NCI-H526 treated with DMSO at 0.1 percent for 48 hours (cell line): ENCODE measurements at regions not wholly inside any gene's neighbourhood (a gene's known extent, or its start where the extent isn't known, plus 50 kb on each side); places are given as distances from the start of the nearest gene placed in this dataset.
"Not testable (repeated sequence)": the region's sequence is repeated elsewhere in the genome, so short reads cannot be mapped to it uniquely, and the experiment has no call there.

Source experiments
- DNase-seq: peaks from one replicate; lab custom pipeline; 2025; lab: John Stamatoyannopoulos, UW

DNA sequence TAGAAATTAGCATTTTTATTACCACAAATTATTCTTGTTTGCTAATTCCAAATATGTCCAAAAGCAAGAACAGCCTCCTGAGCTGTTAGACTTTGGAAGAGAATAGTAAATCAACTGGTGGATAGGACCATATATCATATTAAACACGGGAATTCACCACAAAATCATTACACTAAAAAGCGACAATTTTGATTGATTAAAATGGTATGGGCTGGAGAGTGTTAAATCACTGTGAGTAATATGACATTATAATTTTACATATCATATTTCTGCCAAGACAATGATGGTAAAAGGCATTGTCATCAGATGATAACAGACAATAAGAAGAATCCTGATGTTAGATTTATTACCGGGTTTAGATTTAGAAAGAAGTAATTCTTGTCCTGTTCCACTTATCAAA is 107.2 kb upstream of the ARRDC3 start:
- no peak for DNase-seq

DNA sequence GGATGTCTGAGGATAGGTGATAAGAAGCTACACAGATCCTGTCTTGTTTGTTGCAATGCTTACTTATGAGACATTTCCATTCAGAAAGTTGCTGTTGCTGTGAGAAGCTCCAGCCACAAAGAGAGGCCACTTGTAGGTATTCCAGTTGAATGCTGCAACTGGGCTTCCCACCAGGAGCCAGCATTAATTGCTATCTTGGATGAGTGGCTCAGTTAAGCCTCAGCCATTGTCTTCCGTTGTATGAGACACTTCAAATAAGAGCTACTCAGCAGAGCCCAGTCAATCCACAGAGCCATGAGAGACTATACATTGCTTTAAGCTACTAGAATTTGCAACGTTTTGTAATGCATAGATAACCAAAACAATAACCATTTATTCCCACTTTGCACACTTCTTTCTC is 104.3 kb upstream of the ARRDC3 start:
- no peak for DNase-seq

DNA sequence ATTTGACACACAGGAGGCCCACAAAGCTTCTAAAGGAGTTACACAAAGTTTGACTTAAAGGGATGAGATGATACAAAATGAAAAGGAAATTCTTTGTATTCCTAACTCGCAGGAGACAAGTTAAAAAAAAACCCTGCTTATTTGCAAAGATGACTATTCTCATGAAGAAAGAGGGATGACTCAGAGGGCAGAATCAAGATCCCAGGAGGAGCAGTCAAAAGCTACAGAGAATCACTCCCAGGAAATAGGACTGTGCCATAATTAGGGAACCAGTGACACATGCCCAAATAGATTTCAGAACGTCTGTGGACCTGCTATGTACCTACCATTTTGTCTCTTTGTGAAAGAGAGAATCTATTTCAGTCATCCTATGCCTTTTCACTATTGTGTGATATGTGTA is 103.5 kb upstream of the ARRDC3 start:
- DNase-seq, result no peak

DNA sequence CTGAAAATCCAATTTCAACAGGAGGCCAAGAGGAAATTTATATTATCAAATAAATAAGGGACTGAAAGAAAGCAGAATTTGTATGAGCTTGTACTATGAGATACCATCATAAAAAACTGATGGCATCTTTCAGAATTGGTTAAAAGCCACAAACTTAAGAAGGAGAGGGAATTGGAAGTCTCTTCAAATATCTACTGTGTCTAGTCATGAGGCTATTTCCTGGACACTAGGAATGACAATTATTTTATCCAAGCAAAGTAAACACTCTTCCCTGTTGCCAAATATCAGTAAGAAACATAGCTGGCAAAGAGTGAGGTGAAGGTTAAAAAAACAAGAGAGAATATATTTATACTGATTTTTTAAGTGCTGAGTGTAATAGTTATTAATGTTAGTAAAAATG is 101.5 kb upstream of the ARRDC3 start:
- DNase-seq, result no peak

DNA sequence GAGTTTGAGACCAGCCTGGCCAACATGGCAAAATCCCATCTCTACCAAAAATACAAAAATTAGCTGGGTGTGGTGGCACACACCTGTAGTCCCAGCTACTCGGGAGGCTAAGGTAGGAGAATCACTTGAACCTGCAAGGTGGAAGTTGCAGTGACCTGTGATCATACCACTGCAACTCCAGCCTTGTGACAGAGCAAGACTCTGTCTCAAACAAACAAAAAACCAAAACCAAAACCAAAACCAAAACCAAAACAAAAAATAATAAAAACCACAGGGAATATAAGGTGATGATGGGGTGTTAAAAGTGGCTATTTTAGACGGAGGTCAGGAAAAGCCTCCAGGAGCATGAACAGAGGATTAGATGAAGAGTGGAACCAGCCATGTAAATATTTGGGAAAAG is 96.3 kb upstream of the ARRDC3 start:
- DNase-seq, result not testable (repeated sequence)

DNA sequence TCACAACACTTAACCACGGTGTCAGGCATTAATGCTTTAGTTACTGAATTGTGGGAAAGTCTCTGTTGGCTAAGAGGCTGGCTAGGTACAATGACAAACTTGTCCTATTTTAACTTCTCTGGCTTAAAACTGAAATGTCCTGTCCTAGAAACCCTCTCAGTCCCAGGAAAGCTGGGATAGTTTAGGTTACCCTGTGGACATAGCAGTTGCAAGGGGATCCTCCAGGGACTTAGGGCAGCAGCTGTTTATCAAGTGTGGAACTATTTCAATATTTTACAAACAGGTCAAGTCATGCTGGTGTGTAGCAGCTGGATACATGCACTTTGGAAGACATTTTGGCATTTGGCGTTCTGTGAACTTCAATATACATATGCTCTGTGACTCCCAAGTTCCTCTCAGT is 95.0 kb upstream of the ARRDC3 start:
- no peak for DNase-seq

DNA sequence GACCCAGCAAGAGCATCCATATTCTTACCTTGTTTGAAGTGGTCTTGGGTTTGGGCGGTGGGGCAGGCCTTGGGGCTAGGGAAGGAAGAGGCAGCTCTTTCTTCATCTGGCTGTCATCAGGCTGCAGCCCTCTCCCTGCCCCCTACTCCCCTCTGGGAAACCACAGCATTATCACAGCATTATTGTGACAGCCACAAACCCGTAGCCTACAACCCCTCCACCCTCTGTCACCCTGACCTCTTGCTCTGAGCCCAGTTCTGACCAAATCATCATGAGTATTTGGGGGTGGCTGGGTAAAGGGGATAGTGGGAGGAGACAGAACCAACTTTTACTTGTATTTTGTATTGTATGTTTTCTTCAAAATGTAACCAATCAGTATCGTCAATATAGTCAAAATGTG is 94.3 kb upstream of the ARRDC3 start:
- DNase-seq, result no peak

DNA sequence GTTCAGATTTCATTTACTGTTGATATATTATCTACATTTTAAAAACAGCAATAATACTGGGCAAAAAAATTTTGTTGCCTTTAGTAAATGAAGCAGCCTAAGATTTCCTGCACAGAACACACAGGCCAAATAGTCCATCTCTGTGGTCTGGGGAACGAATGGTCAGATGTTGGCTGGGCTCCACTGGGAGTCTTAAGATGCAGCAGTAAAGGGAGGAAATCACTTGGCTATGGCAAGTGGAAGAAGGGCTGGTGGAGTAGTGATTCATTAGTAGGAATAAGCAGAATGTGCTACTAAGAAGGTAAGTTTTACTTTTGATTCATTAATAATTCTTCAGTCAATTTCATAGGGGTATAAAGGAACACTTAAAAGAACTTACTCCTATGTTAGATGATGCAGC is 91.1 kb upstream of the ARRDC3 start:
- no peak for DNase-seq

DNA sequence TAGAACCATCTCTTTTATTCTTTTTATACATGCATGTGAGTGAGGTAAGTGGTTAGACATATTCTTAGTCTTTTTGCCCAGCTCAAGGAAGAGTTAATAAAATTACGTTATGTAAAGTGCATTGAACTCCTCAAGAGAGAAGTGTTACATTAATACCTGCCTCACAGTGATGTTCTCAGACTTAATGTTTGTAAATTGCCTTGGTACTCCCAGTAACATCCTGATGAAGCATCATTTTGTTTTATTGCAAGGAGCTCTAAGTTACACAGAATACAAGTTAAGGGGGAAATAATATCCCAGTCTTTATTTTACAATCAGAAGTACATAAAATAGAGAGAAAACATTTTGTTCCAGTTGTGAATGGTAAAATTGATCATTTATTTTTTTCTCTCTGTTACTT is 89.5 kb upstream of the ARRDC3 start:
- DNase-seq, result no peak

DNA sequence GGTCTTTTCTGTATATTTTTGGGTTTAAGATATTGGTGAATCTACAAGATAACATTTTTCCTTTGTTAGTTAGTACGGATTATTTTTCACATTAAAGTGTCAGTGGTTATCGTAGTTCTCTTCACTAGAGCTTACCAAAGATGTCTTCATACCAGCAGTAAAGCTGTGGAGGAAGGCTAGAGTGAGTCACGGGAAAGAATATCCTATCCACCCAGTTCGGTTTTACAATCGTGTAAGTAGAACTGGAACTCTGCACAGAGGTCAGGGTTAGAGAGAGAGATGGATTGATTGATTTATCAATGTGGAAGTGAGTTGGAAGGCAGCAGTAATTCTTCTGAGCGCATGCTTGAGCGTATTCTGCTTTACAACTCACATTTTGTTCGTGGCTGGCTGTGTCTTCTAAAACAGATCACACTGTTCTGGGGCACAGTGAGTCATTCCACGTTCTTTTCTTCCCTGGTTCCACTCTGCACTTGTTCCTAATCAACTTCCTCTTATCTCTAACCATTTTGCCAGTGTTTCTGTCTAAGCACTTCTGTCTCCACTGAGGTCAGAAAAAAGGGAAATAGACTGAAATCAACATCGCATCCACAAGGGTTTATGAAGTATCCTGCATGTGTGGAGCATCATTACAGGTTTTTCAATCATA is 86.5 kb upstream of the ARRDC3 start:
- DNase-seq, result no peak

DNA sequence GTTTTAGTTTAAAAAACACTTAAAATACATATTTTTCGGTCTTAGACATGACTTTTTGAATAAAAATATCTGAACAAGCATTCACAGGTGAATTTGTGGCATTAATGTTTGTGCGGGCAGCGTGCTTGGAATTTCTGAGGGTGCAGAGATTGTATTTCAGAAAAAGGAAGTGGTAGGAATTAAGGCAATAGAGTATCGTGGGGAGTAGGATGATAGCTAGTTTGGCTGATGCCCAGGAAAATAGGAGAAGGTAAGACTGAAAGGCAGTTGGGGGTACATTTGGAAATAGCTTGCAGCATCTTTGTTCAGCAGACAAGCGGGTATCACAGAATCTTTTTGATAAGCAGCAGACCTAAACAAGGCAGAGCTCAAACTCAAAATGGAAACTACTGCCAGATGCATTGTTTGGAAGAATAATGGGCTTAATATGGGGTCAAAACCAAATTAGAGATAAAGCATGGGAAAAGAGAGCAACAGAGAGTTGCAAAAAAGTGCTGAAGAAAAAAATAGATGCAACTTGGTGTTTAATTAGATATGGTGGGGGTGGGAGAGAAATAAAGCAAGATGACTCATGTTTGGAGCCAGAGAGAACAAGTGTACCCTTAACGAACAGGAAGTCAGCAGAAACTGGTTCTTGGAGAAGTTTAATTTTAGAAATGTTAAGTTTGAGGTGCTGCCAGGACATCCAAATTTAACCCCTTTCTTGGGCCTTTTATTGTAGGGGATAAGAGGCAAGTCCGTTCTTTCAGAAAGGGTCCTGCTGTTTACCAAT is 85.7 kb upstream of the ARRDC3 start:
- no peak for DNase-seq

DNA sequence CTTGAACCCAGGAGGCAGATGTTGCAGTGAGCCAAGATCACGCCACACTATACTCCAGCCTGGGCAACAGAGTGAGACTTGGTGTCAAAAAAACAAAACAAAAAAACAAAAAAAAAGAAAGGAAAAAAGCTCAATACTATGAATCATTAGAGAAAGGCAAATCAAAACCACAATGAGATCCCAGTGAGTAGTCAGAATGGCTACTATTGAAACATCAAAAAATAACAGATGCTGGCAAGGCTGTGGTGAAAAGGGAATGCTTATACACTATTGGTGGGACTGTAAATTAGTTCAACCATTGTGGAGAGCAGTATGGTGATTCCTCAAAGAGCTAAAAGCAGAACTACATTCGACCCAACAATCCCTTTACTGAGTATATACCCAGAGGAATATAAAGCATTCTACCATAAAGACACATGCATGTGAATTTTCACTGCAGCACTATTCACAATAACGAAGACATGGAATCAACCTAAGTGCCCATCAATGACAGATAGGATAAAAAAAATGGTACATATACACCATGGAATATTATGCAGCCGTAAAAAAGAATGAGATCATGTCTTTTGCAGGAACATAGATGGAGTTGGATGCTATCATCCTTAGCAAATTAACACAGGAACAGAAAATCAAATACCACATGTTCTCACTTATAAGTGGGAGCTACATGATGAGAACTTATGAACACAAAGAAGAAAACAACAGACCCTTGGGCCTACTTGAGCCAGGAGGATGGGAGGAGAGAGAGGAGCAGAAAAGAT is 81.9 kb upstream of the ARRDC3 start:
- DNase-seq, result no peak

DNA sequence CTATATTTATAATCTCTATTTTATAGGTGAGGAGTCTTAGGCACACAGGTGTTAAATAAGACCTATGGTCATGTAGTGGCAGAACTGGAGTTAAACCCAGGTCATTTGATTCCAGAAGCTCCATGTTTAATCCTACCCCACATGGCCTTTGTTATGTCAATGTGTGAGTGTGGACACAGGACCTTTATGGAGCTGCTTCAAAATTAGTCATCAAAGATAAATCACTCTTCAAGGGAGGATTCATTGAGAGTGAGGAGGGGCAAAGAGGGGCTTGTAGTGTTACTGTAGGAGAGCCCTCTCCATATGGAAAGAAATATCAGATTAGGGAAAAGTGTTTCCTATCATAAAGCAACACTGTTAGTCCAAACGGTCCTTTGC is 74.6 kb upstream of the ARRDC3 start:
- no peak for DNase-seq

DNA sequence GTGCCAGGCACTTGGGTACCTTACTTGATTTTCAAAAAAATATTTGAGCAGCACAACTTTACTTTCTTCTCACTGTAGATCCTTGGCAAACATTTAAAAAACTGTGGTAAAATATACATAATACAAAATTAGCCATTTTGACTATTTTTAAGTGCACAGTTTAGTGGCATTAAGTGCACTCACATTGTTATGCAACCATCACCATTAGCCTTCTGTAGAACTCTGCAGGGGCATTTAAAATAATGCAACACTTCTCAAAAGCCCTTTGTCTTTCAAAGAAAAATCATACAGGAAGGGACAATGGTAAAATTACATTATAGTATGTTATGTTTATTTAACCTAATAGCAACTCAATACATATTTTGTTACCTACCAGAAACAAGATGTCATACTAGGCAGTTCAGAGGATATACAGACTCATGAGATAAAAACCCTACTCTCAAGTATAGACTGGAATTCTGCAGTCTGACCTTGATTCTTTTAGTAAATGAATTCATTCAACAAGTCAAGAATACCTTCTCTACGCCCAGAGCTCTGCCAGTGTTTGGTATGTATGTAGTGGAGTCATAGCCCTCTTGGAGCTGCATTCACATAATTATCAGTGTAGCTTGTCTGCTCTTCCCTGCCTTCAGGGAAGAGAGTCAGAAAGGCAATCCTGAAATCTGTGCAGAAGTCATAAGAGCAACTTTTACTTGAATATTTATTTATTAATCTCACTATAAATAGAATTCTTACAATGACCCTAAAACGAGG is 74.0 kb upstream of the ARRDC3 start:
- no peak for DNase-seq

DNA sequence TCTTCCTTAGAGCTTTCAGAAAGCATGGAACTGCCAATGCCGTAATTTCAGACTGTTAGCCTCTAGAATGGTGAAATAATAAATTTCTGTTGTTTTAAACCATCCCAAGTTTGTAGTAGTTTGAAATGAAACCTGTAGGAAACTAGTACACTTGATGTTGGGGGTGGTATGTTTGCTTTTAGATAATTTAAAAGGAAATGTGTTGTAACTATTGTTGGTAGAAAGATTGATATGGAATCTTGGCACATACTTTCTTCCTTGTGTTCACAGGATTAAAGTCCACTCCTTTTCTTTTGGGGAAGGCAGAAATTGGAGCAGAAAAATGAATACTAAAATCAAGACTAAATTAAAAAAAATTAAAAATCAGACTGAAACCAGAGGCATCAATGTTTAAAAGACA is 66.0 kb upstream of the ARRDC3 start:
- DNase-seq, result no peak

DNA sequence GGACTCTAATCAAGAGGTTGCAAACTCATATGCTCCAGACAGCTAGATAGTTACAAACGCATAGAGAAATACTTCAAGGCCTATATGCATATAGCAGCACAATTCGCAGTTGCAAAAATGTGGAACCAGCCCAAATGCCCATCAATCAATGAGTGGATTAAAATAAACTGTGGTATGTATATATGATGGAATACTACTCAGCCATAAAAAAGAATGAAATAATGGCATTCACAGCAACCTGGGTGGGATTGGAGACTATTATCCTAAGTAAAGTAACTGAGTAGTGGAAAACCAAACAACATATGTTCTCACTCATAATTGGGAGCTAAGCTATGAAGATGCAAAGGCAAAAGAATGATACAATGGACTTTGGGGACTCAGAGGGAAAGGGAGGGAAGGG is 65.0 kb upstream of the ARRDC3 start:
- DNase-seq, result not testable (repeated sequence)

DNA sequence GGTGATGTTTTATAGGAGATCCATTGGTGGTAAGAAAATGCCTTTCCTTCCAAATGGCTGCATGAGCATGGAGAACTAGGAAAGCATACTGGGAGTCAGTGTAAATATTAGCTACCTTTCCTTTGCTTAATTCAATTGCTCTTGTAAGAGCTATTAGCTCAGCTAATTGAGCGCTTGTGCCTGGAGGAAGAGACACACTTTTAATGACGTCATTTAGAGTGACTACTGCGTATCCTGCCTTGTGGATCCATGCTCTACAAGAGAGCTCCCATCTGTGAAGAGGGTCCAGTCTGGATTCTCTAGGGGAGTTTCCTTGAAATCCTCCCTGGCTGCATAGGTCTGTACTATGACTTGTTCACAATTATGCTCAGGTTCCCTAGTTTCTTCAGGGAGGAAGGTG is 63.8 kb upstream of the ARRDC3 start:
- not testable (repeated sequence) for DNase-seq

DNA sequence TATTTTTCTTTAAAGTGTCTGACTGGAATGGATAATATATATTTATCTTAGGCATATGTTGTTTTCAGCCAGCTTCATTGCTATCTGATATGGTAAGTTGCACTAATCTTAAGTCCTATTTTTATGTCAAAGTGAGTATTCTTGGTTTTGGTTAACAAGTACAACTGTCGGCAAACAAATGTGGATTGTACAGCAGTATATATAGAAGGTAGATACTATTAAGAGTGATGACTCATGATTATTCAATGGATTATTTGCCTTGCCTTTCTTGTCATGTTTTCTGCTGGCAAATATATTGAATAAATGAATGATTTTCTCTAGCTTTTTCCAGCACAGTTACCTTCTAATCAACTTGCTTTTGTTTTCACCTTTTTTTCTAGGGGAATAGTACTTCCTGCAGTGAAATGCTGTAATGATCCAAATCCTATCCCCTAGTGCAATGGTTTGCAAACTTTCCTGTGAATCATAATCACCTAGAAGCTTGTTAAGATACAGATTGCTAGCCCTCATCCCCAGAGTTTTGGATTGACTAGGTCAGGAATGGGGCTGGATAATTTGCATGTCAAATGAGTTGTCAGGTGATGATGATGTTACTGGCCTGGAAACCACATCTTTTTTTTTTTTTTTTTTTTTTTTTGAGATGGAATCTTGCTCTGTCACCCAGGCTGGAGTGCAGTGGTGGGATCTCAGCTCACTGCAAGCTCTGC is 60.8 kb upstream of the ARRDC3 start:
- DNase-seq, result peak; percentile 61

DNA sequence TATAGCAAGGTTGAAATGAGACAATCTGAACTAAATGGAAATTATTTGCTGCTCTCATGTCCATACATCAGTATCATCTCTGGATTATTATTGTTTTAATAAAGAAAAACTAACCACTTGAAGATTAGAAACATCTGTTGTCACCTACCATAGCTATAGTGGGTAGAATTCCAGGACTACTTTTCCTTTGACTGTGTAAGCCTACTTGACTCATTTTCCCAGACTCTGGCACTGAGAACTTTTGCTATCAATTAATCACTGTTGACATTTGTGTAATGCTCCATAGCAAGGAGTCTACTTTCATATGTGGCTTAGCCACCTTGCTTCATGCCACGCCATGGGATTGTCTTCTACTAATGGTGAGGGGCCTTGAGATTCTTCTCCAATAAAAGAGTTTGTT is 59.9 kb upstream of the ARRDC3 start:
- DNase-seq, result no peak

DNA sequence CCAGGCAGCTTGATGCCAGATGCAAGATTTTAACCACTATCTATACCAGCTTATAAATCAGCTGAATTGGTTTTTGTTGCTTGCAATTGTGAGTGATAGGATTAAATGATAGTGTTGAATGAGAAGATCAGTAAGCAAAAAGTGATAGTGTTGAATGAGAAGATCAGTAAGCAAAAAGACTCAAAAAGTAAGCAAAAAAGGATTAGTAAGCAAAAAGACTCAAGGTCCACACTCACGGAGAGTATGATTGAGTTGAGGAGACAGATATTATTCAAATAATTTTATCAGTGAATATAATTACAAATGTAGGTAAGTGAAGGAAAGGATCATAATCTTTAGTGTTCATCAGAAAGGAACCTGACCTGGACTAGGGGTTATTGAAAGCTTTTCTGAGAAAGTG is 58.0 kb upstream of the ARRDC3 start:
- no peak for DNase-seq

DNA sequence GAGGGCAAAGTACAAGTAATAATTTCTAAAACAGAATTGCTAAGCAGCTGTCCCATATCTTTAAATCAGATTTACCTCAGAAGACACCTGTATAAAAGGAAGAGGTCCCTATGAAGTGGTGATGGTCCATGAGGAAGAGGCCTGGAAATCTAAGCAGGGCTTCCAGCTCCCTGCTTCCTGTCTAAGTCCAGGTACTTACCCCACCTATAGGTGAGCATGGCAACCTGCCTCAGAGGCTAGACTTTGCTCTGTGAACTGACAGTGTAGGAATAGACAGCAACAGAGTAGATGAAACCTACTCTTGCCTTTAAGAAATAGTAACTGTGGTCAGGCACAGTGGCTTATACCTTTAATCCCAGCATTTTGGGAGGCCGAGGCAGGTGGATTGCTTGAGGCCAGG is 55.8 kb upstream of the ARRDC3 start:
- DNase-seq, result no peak

DNA sequence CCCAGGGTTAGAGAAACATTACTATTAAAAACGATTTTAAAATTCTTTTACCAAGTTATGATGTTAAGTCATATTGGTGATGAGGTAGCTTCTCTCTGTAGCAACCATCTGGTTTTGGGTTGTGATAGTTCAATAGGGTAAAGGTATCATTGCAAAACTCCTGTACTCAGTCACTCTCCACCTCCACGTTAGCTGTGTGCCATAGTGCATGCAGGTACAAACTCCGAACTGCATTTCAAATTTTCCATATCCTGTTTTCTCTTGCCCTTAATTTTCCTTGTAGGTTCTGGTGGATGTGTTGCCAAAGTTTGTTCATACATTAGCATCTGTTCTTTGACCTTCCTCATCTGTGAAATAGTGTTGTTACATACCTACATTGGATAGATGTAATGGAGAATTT is 53.1 kb upstream of the ARRDC3 start:
- DNase-seq, result no peak
